Psoas muscle (tissue), 7 donors: ENCODE measurements at regions not wholly inside any gene's neighbourhood (a gene's known extent, or its start where the extent isn't known, plus 50 kb on each side); places are given as distances from the start of the nearest gene placed in this dataset.
"Not testable (repeated sequence)": the region's sequence is repeated elsewhere in the genome, so short reads cannot be mapped to it uniquely, and the experiment has no call there.

Experiments used
- ATAC-seq, 4 donors: fragments of 200-7000 bp; cut with Tn5 transposase; one replicate each; pipeline ENCODE4 v1.9.1; 2020; ENCODE audit warnings: moderate library complexity in 3 of 4, mild to moderate bottlenecking in 2 of 4
- DNase-seq, 2 donors: peaks; one replicate each; pipeline ENCODE4 v3.0.0-alpha.2; 2020
- H3K27ac ChIP-seq: fragments of 200-600 bp; one replicate; pipeline ENCODE4 v1.8.0; 2022
- H3K27me3 ChIP-seq, 3 donors: fragments of 200-600 bp in 1 of 3; one replicate each; pipeline versions ENCODE4 v1.6.1 to v1.8.0; 2013 to 2022; ENCODE audit warnings: low read length in 2 of 3, mild to moderate bottlenecking in 2 of 3, moderate library complexity in 1 of 3; ENCODE audit not compliant: insufficient read depth in 3 of 3
- H3K36me3 ChIP-seq, 2 donors: fragments of 200-600 bp in 1 of 2; one replicate each; pipeline versions ENCODE4 v1.6.1 to v1.8.0; 2013 to 2022; ENCODE audit warnings: low read depth in 1 of 2, mild to moderate bottlenecking in 1 of 2, moderate library complexity in 1 of 2; ENCODE audit not compliant: insufficient read depth in 1 of 2
- H3K4me1 ChIP-seq: fragments of 200-600 bp; one replicate; pipeline ENCODE4 v1.8.0; 2022
- H3K4me3 ChIP-seq: fragments of 200-600 bp; one replicate; pipeline ENCODE4 v1.8.0; 2022; ENCODE audit warnings: mild to moderate bottlenecking
- H3K9me3 ChIP-seq: fragments of 200-600 bp; one replicate; pipeline ENCODE4 v1.8.0; 2022
- CTCF ChIP-seq: fragments of 200-600 bp; IDR thresholded peaks from one replicate; pipeline ENCODE4 v1.8.0; 2022; ENCODE audit warnings: antibody characterized with exemption
- WGBS, 3 donors: extraction: QIAGEN DNeasy Blood & Tissue Kit; methylation state at CpG; one replicate each; pipeline versions ENCODE4 v1.1.6 to v1.1.7; 2013; 5-methylcytosine and 5-hydroxymethylcytosine counted together
- intact Hi-C, 2 donors: fragments of 100-400 bp; cut with DNase I; formaldehyde crosslinking; loops; one replicate each; pipeline versions ENCODE4 v1.11.0 to v1.14.2; 2022
- donor health status: healthy with polysubstance abuse.
- donor health status: DM: no; HTN: no; CAD: no; lungs with moderate emphysema.
- donor health status: Bipolar disorder and iron deficiency.
- donor health status: healthy.
- donor health status: DM: yes; HTN: yes; CAD: no.
- donor health status: DM: no; HTN: no; CAD: no.
- donor health status: DM: yes; HTN: yes; CAD: no.

GRCh38 chr10:76769582-76769981 lies 868.0 kb downstream of the KCNMA1 start:
- no peaks in the 10 kb centered on the region for H3K36me3 ChIP-seq
- no peak overlapping the region for H3K4me3 ChIP-seq
- no peak for TF ChIP-seq CTCF
- no peaks in the 10 kb centered on the region for H3K4me1 ChIP-seq
- H3K27ac ChIP-seq, result no peak overlapping the region
- no peaks in the 10 kb centered on the region for H3K9me3 ChIP-seq
- ATAC-seq (no peak), DNase-seq (no peak)
- intact Hi-C loops, result no loop called here
- no peaks in the 10 kb centered on the region for H3K27me3 ChIP-seq

- Histone ChIP-seq H3K4me1 (no peaks in the 10 kb centered on the region), H3K27me3 (no peaks in the 10 kb centered on the region), H3K9me3 (no peaks in the 10 kb centered on the region), H3K27ac (no peak overlapping the region), H3K4me3 (no peak overlapping the region), H3K36me3 (no peaks in the 10 kb centered on the region)
- intact Hi-C loops, result no loop called here
- TF ChIP-seq CTCF, result no peak
- WGBS, 3 donors, result 45 to 55% (median 49%) methylated on average over 2 of the region's 2 CpGs
- DNase-seq (no peak), ATAC-seq (no peak)
These were observed 868.4 kb downstream of the KCNMA1 start for GRCh38 chr10:76769161-76769560.

DNA sequence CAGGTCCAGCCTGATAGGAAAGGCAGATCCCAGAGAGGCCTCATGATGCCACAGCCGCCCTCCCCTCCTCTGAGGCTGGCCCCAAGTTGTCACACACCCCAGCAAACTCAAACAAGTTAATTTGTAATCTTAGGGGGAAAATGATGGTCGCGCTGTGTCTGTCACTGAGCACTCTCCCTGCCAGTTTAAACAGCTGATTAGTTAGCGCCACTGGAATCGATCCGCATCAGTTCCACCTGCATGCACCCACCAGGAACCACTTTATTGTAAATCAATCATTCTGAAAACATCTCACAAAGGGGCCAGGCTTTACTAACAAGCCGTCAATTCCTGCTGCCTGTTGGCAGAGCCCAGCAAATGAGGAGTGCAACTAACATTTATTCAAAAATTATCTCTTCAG lies 870.9 kb downstream of the KCNMA1 start:
- Histone ChIP-seq H3K36me3 (no peaks in the 10 kb centered on the region), H3K27ac (no peak overlapping the region), H3K4me1 (peaks cover 13% of the 10 kb centered on the region), H3K9me3 (no peaks in the 10 kb centered on the region), H3K27me3 (no peaks in the 10 kb centered on the region), H3K4me3 (no peak overlapping the region)
- no peak for DNase-seq
- TF ChIP-seq CTCF, result no peak
- intact Hi-C loops, result no loop called here
- no peak for ATAC-seq
- 85 to 89% (median 88%) methylated on average over 7 of the region's 7 CpGs for WGBS, 3 donors

DNA sequence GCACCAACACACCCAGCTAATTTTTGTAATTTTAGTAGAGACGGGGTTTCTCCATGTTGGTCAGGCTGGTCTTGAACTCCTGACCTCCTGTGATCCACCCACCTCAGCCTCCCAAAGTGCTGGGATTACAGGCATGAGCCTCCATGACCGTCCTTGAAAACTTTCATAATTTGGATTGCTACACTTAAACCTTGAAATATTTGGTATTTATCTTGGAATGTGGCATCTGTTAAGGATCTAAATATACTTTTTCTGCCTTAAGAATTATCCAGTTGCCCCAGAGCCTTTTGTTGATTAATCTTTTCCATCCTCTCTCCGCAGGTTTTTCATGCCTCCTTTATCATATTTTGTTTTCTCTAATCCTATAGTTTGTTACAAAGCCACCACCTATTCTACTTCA lies 872.7 kb downstream of the KCNMA1 start:
- H3K27me3 ChIP-seq, ATAC-seq, intact Hi-C loops, H3K27ac ChIP-seq, H3K36me3 ChIP-seq, H3K9me3 ChIP-seq, H3K4me3 ChIP-seq, DNase-seq: not testable (repeated sequence)
- 53 to 85% (median 57%) methylated on average over 3 of the region's 3 CpGs for WGBS, 3 donors
- H3K4me1 ChIP-seq, result peaks cover 13% of the 10 kb centered on the region

- intact Hi-C loops, result no loop called here
- H3K36me3 ChIP-seq, result no peaks in the 10 kb centered on the region
- no peak for TF ChIP-seq CTCF
- H3K27ac ChIP-seq, result no peak overlapping the region
- 80 to 91% (median 87%) methylated on average over 3 of the region's 3 CpGs for WGBS, 3 donors
- DNase-seq (no peak), ATAC-seq (no peak)
- H3K4me1 ChIP-seq, result peaks cover 13% of the 10 kb centered on the region
- no peaks in the 10 kb centered on the region for H3K27me3 ChIP-seq
- no peak overlapping the region for H3K4me3 ChIP-seq
- no peaks in the 10 kb centered on the region for H3K9me3 ChIP-seq
These were observed 873.4 kb downstream of the KCNMA1 start for GRCh38 chr10:76764177-76764576.
